ENCODE measurements at regions not wholly inside any gene's neighbourhood (a gene's known extent, or its start where the extent isn't known, plus 50 kb on each side); places are given as distances from the start of the nearest gene placed in this dataset.

DNA sequence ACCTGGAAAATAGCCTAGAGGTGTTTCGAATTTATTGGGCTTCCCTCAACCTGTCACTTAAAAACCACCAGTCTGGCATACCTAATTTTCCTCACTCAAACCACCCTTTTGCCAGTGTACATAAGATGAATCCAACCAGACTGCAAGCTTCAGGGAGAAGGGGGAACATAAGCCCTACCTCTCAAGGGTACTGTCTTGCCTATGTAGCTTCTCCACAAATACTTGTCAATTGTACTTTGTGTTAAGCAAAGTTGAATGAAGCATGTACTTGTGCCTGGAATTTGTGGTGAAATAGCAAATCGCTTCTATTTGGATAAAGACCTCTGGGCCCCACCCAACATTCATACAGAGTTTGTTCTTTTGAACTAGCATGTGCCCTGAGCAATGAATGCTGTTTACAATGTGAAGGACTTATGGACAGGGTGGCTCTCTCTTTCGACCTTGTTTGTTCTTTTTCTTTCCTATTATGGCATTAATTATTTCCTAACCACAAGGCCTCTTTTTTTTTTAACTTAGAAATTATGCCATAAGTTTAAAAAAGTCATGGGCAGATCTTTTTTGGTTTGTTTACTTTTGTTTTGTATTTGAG is 580.2 kb downstream of the EBF1 start:
- BruUV-seq (replicated peaks), result no TSS peak
- no peak overlapping the region for H3K4me3 ChIP-seq (ENCODE audit: low read depth, low read length, poor library complexity, severe bottlenecking)
- no peak overlapping the region for H3K4me2 ChIP-seq (ENCODE audit: low read length)
- no peak for TF ChIP-seq EZH2phosphoT487 (IDR thresholded peaks at IDR 0.05; ENCODE audit: borderline replicate concordance, low read depth, low read length)
- no peak for TF ChIP-seq CTCF (conservative IDR thresholded peaks at IDR 0.05; ENCODE audit: low read length)
- no peak for DNase-seq (ENCODE audit: low spot score)
- intact Hi-C loops (cut with micrococcal nuclease; ENCODE audit: unreplicated experiment), result no loop called here
- no peak overlapping the region for H3K27ac ChIP-seq (ENCODE audit: low read depth, low read length, poor library complexity, severe bottlenecking)
- CTCF ChIA-PET (ENCODE audit: unreplicated experiment), result no interaction called here
- POLR2A ChIA-PET, result no interaction called here
- H3K36me3 ChIP-seq (ENCODE audit: insufficient read depth, low read length), result no peaks in the 10 kb centered on the region
- H2AFZ ChIP-seq (ENCODE audit: low read length), result no peak overlapping the region
- H3K4me1 ChIP-seq (ENCODE audit: insufficient read depth, low read length, poor library complexity, severe bottlenecking), result peaks cover 4% of the 10 kb centered on the region
- no peaks in the 10 kb centered on the region for H4K20me1 ChIP-seq (ENCODE audit: insufficient read depth, low read length)
- no peaks in the 10 kb centered on the region for H3K79me2 ChIP-seq (ENCODE audit: insufficient read depth, low read depth, low read length)
- H3K9me2 ChIP-seq (ENCODE audit: insufficient read depth, low read length), result no peaks in the 10 kb centered on the region
- no peaks in the 10 kb centered on the region for H3K9me3 ChIP-seq (ENCODE audit: low read length)

- TF ChIP-seq EZH2phosphoT487 (IDR thresholded peaks at IDR 0.05; ENCODE audit: borderline replicate concordance, low read depth, low read length) (no peak), CTCF (conservative IDR thresholded peaks at IDR 0.05; ENCODE audit: low read length) (no peak)
- Histone ChIP-seq H3K27ac (ENCODE audit: low read depth, low read length, poor library complexity, severe bottlenecking) (no peak overlapping the region), H4K20me1 (ENCODE audit: insufficient read depth, low read length) (no peaks in the 10 kb centered on the region), H3K79me2 (ENCODE audit: insufficient read depth, low read depth, low read length) (no peaks in the 10 kb centered on the region), H3K9me2 (ENCODE audit: insufficient read depth, low read length) (no peaks in the 10 kb centered on the region), H3K9me3 (ENCODE audit: low read length) (no peaks in the 10 kb centered on the region), H3K4me1 (ENCODE audit: insufficient read depth, low read length, poor library complexity, severe bottlenecking) (peaks cover 34% of the 10 kb centered on the region), H3K4me3 (ENCODE audit: low read depth, low read length, poor library complexity, severe bottlenecking) (no peak overlapping the region), H3K36me3 (ENCODE audit: insufficient read depth, low read length) (no peaks in the 10 kb centered on the region), H3K4me2 (ENCODE audit: low read length) (no peak overlapping the region), H2AFZ (ENCODE audit: low read length) (no peak overlapping the region)
- no TSS peak for BruUV-seq (replicated peaks)
- intact Hi-C loops (cut with micrococcal nuclease; ENCODE audit: unreplicated experiment), result no loop called here
- no peak for DNase-seq (ENCODE audit: low spot score)
- ChIA-PET POLR2A (interaction anchor here (0.9 kb wide), 1 partner anchor 22 kb away, joined by 3 read pairs; no protein-coding TSS in a partner anchor), CTCF (ENCODE audit: unreplicated experiment) (no interaction called here)
Measured at GRCh38 chr5:158516521-158516920, 583.2 kb downstream of the EBF1 start.

- no peaks in the 10 kb centered on the region for H3K79me2 ChIP-seq (ENCODE audit: insufficient read depth, low read depth, low read length)
- no peaks in the 10 kb centered on the region for H3K36me3 ChIP-seq (ENCODE audit: insufficient read depth, low read length)
- H3K4me2 ChIP-seq (ENCODE audit: low read length), result no peak overlapping the region
- no peak overlapping the region for H2AFZ ChIP-seq (ENCODE audit: low read length)
- no peaks in the 10 kb centered on the region for H3K9me2 ChIP-seq (ENCODE audit: insufficient read depth, low read length)
- peaks cover 6% of the 10 kb centered on the region; the same call in 1 of the 2 replicates for H3K9me3 ChIP-seq (ENCODE audit: low read length)
- H3K4me3 ChIP-seq (ENCODE audit: low read depth, low read length, poor library complexity, severe bottlenecking), result no peak overlapping the region
- no peaks in the 10 kb centered on the region for H4K20me1 ChIP-seq (ENCODE audit: insufficient read depth, low read length)
- ChIA-PET POLR2A (interaction anchor here (0.5 to 2.2 kb wide), 9 partner anchors 30 to 540 kb away, joined by 3 to 6 read pairs (median 3); no protein-coding TSS in a partner anchor), CTCF (ENCODE audit: unreplicated experiment) (no interaction called here)
- BruUV-seq (replicated peaks), result no TSS peak
- TF ChIP-seq EZH2phosphoT487 (IDR thresholded peaks at IDR 0.05; ENCODE audit: borderline replicate concordance, low read depth, low read length), result no peak
- no peak for TF ChIP-seq CTCF (conservative IDR thresholded peaks at IDR 0.05; ENCODE audit: low read length)
- DNase-seq (ENCODE audit: low spot score), result no peak
- intact Hi-C loops (cut with micrococcal nuclease; ENCODE audit: unreplicated experiment), result loop anchor here (5.0 kb wide), 2 partner anchors 83 to 338 kb away; no protein-coding TSS in a partner anchor
- no peak overlapping the region for H3K27ac ChIP-seq (ENCODE audit: low read depth, low read length, poor library complexity, severe bottlenecking)
- H3K4me1 ChIP-seq (ENCODE audit: insufficient read depth, low read length, poor library complexity, severe bottlenecking), result peaks cover 47% of the 10 kb centered on the region
Measured at GRCh38 chr5:158514986-158515359, 584.7 kb downstream of the EBF1 start.
